ENCODE measurements at regions not wholly inside any gene's neighbourhood (a gene's known extent, or its start where the extent isn't known, plus 50 kb on each side); places are given as distances from the start of the nearest gene placed in this dataset.

DNA sequence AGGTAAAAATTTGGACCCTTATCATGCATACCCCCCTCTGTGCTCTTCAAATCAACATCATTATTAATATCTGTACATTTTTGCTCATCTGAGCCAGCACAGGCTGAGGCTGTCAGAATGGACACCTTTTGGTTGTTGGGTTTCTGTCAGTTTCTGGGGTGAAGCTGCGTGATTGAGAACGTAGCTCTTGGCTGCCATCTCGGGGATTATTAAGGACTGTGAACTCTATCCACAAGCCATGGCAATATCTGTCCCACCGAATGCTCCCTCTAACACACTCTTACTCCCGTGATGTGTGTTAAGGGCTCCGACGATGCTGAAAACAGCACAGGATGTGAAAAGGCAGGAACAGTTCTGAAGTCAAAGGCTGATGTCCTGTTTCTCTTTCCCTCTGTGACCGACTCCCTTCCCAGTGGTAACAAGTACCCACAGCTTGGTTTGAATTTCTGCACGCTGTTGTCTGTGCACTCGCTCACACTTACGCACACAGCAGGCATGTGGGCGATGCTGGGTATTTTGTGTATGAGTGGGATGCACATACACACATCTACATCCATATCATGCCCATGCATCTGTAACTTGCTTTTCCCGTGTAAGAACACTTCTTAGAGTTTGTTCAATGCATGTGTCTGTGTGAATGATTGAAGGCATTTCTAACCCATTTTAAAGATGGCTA lies 405.6 kb downstream of the TMEM121 start (continued):
- TF ChIP-seq, protein P1, sequence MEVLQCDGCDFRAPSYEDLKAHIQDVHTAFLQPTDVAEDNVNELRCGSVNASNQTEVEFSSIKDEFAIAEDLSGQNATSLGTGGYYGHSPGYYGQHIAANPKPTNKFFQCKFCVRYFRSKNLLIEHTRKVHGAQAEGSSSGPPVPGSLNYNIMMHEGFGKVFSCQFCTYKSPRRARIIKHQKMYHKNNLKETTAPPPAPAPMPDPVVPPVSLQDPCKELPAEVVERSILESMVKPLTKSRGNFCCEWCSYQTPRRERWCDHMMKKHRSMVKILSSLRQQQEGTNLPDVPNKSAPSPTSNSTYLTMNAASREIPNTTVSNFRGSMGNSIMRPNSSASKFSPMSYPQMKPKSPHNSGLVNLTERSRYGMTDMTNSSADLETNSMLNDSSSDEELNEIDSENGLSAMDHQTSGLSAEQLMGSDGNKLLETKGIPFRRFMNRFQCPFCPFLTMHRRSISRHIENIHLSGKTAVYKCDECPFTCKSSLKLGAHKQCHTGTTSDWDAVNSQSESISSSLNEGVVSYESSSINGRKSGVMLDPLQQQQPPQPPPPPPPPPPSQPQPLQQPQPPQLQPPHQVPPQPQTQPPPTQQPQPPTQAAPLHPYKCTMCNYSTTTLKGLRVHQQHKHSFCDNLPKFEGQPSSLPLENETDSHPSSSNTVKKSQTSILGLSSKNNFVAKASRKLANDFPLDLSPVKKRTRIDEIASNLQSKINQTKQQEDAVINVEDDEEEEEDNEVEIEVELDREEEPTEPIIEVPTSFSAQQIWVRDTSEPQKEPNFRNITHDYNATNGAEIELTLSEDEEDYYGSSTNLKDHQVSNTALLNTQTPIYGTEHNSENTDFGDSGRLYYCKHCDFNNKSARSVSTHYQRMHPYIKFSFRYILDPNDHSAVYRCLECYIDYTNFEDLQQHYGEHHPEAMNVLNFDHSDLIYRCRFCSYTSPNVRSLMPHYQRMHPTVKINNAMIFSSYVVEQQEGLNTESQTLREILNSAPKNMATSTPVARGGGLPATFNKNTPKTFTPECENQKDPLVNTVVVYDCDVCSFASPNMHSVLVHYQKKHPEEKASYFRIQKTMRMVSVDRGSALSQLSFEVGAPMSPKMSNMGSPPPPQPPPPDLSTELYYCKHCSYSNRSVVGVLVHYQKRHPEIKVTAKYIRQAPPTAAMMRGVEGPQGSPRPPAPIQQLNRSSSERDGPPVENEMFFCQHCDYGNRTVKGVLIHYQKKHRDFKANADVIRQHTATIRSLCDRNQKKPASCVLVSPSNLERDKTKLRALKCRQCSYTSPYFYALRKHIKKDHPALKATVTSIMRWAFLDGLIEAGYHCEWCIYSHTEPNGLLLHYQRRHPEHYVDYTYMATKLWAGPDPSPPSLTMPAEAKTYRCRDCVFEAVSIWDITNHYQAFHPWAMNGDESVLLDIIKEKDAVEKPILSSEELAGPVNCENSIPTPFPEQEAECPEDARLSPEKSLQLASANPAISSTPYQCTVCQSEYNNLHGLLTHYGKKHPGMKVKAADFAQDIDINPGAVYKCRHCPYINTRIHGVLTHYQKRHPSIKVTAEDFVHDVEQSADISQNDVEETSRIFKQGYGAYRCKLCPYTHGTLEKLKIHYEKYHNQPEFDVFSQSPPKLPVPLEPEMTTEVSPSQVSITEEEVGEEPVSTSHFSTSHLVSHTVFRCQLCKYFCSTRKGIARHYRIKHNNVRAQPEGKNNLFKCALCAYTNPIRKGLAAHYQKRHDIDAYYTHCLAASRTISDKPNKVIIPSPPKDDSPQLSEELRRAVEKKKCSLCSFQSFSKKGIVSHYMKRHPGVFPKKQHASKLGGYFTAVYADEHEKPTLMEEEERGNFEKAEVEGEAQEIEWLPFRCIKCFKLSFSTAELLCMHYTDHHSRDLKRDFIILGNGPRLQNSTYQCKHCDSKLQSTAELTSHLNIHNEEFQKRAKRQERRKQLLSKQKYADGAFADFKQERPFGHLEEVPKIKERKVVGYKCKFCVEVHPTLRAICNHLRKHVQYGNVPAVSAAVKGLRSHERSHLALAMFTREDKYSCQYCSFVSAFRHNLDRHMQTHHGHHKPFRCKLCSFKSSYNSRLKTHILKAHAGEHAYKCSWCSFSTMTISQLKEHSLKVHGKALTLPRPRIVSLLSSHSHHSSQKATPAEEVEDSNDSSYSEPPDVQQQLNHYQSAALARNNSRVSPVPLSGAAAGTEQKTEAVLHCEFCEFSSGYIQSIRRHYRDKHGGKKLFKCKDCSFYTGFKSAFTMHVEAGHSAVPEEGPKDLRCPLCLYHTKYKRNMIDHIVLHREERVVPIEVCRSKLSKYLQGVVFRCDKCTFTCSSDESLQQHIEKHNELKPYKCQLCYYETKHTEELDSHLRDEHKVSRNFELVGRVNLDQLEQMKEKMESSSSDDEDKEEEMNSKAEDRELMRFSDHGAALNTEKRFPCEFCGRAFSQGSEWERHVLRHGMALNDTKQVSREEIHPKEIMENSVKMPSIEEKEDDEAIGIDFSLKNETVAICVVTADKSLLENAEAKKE (CRISPR knock-in tag; IDR thresholded peaks at IDR 0.05) = no peak
- TF ChIP-seq ZNF114 (CRISPR knock-in tag; IDR thresholded peaks at IDR 0.05) (no peak), EZH2phosphoT487 (IDR thresholded peaks at IDR 0.05; ENCODE audit: unreplicated experiment) (no peak)
- TF ChIP-seq, protein P2, sequence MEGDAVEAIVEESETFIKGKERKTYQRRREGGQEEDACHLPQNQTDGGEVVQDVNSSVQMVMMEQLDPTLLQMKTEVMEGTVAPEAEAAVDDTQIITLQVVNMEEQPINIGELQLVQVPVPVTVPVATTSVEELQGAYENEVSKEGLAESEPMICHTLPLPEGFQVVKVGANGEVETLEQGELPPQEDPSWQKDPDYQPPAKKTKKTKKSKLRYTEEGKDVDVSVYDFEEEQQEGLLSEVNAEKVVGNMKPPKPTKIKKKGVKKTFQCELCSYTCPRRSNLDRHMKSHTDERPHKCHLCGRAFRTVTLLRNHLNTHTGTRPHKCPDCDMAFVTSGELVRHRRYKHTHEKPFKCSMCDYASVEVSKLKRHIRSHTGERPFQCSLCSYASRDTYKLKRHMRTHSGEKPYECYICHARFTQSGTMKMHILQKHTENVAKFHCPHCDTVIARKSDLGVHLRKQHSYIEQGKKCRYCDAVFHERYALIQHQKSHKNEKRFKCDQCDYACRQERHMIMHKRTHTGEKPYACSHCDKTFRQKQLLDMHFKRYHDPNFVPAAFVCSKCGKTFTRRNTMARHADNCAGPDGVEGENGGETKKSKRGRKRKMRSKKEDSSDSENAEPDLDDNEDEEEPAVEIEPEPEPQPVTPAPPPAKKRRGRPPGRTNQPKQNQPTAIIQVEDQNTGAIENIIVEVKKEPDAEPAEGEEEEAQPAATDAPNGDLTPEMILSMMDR (conservative IDR thresholded peaks at IDR 0.05; ENCODE audit: low read depth in 2 of 2) = no peak

DNA sequence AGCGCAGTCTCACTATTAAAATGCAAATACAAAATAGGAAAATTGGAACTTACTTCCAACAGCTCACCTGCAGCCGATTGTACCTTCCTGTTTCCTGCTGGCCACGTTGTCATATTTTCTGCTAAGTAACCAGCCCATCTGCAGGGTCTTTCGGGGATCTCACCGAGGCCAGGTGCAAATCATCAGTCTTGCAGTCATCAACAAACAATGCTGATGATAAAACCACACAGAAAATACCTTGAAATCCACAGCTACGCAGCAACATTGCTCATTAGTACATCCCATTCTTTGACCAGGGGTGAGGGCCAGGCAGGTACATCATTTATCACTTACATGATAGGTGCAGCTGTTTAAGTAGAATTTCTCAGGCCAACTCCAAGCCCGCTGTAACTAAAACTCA lies 406.9 kb downstream of the TMEM121 start:
- no peak overlapping the region for H2AFZ ChIP-seq
- no peaks in the 10 kb centered on the region for H4K20me1 ChIP-seq (replicated peaks; ENCODE audit: insufficient read depth)
- no peaks in the 10 kb centered on the region for H3K27me3 ChIP-seq (ENCODE audit: insufficient read depth)
- H3K36me3 Mint-ChIP-seq (ENCODE audit: low read depth) = peaks cover 26% of the 10 kb centered on the region
- peaks cover 97% of the 10 kb centered on the region for H3K9me3 Mint-ChIP-seq
- H3K79me2 ChIP-seq (replicated peaks; ENCODE audit: insufficient read depth) = no peaks in the 10 kb centered on the region
- H3K4me3 ChIP-seq = no peak overlapping the region
- H3K27me3 Mint-ChIP-seq (ENCODE audit: insufficient read depth, low read depth, poor library complexity) = peaks cover 8% of the 10 kb centered on the region
- no peaks in the 10 kb centered on the region for H3K4me1 Mint-ChIP-seq
- DNase-seq (ENCODE audit: low spot score) (no peak), ATAC-seq (no peak)
- H3F3A ChIP-seq (replicated peaks; ENCODE audit: low read depth) = no peaks in the 10 kb centered on the region
- H3K9me2 ChIP-seq (ENCODE audit: insufficient read depth) = no peaks in the 10 kb centered on the region
- H3K4me2 ChIP-seq = no peak overlapping the region
- no peak overlapping the region for H3K27ac ChIP-seq (ENCODE audit: low read depth)
- no peaks in the 10 kb centered on the region for H3K4me1 ChIP-seq (ENCODE audit: insufficient read depth)
- H3K4me3 Mint-ChIP-seq = no peak overlapping the region
- peaks cover 6% of the 10 kb centered on the region for H3K36me3 ChIP-seq (ENCODE audit: insufficient read depth)
- H3K27ac Mint-ChIP-seq = no peak overlapping the region
- no peak for TF ChIP-seq CREB1 (CRISPR knock-in tag; IDR thresholded peaks at IDR 0.05; ENCODE audit: low read depth)
- TF ChIP-seq, protein P1 (CRISPR knock-in tag; IDR thresholded peaks at IDR 0.05) = no peak
- no peak for TF ChIP-seq STAT1 (IDR thresholded peaks at IDR 0.05; ENCODE audit: unreplicated experiment)
